ENCODE measurements at regions not wholly inside any gene's neighbourhood (a gene's known extent, or its start where the extent isn't known, plus 50 kb on each side); places are given as distances from the start of the nearest gene placed in this dataset.
A peak's percentile ranks its signal among the peaks of the same experiment; 100 is the strongest.
"Not testable (repeated sequence)": the region's sequence is repeated elsewhere in the genome, so short reads cannot be mapped to it uniquely, and the experiment has no call there.

DNA sequence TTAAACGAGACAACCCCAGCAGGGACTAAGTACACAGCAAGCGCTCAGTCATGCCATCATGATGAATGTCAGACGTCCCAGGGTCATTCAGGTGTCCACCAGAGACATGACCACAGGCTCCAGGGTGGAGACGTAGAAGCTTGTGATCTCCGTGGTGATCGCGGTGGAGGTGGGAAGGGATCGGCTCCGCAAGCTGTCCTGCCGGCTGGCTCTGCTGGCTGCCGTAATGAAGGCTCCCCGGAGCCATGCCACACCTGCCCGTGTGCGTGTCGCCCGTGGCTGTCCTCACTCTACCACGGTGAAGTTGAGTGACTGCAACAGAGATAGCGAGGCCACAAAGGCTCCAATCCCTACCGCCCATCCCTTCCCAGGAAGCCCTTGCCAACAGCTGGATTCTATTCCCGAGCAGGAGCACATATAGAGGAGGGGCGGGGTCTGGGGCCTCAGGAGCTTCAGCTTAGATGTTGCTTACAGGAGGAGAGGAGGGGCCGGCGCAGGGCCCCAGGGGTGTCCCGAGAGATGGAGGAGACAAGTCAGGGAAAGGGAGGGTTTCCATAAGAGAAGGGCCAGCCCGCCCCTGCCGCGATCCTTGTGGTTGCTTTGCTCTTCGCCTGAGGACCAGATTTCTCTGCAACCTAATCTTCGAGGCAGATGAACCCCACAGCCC is 332.6 kb upstream of the SFSWAP start:
- DNase-seq (ENCODE audit: low spot score), result no peak

DNA sequence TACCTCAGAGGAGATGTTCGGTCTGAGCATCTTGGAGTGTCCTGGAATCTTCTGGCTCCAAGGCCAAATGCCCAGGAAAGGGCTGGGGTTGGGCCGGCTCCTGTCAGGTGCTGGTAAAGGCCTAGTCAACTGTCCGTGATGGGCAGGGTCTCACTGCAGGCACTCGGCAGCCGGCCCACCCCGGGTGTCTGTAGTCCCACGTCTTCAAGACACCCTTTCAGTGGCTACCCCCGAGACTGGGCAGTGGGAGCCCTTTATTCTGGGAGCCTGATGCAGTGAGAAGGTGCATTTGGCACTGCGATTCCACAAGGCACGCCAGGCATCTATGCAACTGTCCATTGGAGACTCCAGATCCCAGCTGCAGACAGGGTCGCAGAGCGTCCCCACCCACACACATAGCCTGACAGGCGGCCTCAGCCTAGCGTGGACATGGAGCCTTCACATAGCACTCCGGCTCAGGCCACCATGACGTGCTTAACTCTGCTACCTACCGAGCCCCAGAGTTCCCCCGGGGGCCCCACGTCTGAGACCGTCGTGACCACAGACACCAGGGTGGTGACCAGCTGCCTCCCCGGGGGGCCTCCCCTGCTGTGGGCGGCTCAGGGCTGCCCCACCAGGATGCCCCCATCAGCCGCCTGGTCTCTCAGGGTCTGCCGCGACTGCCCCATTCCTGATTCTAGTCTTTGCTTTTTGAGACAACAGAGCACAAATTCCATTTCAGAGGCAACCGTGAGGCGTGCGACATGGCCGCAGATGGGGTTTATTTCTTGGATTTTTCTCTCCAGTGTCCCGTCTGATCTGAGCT is 331.8 kb upstream of the SFSWAP start:
- DNase-seq (ENCODE audit: low spot score), result no peak

DNA sequence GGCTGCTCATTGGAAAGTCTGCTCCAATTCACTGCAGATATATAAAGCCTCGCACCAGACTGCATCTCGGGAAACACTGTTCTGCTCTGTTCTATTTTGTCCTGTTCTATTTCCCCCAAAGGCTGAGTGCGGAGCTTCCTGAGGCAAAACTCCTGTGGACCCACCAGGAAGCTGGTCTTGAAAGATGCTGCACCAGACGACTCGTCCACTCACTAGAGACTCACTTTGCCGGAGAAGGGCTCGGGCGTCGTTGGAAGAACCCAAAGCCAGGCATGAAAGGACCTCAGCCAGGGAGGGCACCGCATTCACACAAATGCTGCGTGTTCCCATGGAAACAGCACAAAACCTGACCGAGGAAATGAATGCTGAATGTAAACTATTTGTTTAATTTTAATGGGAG is 331.2 kb upstream of the SFSWAP start:
- DNase-seq (ENCODE audit: low spot score), result no peak

DNA sequence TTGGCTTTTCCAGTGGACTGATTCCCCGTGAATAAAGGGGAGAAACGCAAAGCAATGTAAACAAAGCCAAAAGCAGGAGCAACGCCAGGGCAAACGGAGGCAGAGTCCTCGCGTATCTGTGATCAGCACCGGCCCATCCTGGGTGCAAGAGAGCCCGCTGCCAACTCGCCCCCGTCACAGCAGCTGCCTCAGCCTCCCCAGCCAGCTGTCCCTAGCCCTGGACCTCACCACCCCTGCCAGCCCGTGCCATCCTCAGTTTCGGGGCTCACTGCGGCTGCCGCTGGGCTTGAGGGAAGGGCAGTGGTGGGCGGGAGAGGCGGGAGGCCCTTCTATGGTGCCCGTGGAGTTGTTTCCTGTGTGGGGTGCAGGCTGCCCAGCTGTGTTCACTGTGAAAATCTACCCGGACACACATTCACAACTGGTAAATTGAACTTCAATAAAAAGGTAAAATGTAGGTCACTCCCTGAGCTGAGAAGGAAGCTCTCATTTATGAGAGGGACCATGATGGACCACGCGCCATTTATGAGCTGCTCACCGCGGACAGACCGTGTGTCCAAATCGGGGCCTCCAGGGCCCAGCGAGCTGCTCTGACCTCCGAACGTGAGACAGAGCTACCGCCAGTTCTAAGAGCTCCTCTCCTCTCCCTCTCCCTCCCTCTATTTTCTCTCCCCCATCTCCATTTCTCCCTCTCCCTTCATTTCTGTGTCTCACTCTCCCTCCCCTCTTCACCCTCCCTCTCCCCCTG is 330.5 kb upstream of the SFSWAP start:
- DNase-seq (ENCODE audit: low spot score), result no peak

DNA sequence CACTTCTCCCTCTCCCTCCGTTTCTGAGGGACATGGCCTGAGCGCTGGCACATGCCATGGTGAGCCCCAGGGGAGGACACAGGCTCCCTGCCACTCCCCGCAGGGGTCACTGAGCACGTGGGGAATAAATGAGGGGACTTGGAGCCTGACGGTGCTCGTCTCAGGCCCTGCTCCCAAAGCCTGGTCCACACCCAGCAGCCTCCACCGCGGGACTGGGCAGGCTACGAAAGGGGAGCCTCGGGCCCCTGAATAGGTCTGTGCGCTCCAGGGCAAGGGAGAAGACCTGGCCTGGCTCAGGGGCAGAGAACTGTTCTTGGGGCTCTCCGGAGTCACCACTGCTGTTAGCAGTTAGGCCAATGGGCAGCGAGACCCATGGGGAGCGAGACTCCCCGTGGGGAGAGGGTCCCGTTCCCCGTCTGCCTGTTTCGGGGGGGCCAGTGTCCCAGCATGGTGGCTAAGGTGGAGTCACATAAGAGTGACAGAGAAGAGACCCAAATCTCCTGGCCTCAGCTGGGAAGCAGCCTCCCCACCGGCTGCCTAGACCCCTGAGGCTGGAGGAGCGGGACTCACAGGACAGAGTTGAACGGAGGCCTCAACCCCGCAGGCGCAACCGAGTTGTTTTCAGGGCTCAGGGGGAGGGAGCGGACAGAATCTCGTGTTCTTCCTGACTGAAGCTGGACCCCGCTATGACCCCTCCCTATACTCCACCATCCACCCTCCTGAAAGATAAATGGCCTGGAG is 329.8 kb upstream of the SFSWAP start:
- DNase-seq (ENCODE audit: low spot score), result no peak

DNA sequence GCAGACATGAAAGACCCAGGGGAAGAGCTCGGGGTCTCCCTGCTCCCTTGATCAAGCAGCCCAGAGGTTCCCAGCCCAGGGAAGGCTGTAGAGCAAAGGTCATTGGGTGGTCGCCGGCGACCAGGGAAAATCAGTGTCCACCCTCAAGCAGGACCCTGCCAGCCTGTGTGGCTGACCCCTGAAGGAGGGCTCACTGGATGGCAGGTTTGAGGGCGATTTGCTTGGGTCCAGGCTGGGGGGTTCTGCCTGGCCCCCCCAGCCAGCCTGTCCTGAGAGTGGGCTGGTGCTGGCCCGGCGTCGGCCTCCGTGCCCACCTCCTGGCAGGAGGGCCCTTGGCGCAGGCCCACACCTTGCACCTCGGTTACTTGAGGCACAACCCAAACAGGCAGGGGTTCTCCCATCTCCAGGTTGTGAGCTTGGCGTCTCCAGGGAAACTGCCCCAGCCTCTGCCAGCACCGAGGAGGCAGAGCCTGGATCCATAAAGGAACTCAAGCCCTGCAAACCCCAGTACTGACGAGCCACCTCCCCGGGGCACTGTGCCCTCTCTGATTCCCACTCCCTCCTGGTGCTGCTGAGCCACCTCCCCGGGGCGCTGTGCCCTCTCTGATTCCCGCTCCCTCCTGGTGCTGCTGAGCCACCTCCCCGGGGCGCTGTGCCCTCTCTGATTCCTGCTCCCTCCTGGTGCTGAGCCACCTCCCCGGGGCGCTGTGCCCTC is 329.0 kb upstream of the SFSWAP start:
- DNase-seq (ENCODE audit: low spot score), result no peak

DNA sequence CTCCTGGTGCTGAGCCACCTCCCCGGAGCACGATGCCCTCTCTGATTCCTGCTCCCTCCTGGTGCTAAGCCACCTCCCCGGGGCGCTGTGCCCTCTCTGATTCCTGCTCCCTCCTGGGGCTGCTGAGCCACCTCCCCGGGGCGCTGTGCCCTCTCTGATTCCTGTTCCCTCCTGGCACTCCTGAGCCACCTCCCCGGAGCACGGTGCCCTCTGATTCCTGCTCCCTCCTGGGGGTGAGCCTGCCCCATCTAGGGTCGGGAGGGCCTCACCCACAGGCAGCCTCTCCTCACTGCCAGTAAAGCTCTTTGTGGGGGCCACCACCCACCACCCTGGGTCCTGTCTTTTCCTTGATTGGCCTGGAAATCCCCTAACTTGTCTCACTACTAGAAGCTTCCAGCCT is 327.6 kb upstream of the SFSWAP start:
- no peak for DNase-seq (ENCODE audit: low spot score)

DNA sequence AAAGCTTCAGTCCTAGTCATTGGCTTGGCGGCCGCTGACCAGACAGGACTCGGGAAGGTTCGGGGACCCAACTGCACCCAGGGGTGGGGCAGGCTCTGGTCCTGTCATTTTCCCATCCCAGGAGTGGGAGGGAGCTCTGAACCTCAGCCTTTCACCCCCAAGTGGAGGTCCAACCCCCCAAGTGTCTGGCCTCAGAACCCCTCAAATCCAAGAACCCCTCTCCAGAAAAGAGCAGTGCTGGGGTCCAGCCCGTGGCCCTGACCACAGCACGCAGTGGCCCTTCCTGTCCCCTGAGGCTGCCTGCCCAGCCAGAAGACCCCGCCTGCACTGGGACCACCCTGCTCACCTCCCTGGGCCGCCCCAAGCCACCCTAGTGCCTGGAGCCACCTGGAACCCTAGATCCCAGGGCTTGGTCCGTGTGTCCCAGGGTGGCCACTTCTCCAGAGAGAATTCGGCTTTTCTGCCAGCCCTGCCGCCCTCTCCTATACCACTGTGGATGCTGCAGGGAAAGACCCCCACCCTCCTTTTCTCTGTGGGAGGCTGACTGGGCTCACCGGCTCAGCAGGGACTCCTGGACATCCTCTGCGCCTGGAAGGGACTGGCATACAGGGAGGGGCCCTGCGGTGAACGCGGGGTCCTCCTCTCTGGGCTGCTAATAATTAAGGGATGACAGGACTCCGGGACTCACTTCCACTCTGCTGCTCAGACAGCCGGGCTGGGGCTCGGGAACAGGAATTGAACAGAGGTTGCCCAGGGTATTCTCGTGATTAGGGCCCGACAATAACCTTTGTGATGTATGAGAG is 326.9 kb upstream of the SFSWAP start:
- DNase-seq (ENCODE audit: low spot score), result no peak

DNA sequence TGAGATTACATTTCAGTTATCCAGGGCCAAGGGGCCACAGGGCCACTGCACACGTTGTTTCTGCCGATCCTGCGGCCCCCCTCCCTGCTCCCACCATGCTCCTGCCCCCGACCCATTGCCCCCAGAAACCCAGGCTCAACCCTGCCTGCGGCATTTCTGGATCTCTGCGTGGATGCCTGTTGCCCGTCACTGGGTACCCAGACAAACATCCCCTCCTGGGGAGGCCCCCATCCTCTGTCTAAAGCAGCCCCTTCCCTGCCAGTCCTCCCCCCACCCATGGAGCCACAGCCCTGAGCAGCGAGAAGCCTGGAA is 326.4 kb upstream of the SFSWAP start:
- no peak for DNase-seq (ENCODE audit: low spot score)

DNA sequence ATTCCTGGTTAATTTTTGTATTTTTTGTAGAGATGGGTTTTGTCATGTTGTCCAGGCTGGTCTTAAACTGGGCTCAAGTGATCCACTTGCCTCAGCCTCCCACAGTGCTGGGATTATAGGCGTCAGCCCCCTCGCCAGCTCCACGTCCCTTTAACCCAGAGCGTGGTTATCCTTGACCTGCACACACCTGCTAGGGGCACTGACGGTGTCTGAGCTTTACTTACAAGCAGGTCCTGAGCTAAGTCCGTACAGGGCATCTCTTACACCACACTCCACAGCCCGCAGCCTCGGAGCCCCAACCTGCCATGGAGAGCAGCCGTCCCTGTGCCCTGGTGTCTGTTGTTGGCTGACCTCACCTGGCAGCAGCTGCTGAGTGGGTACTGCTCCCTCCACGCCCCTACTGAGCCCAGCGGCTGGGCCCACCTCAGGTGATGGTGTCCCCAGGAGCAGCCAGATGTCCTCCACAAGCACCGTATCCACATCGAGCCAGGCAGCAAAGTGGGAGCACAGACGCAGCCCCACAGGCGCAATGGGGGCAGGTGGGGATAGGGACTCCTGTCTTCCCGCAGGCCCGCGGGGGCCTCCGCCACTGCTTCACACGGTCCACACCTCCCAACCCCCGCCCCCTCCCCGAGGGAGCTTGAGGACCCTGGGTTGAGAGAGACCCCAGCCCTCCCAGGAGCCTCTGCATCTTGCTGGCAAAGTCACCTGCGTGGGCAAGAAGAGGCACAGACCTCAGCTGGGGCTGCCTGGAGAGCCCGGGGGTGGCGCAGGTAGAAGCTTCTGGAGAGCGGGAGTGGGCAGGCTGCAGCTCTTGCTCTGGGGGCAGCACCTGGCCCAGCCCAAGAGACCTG is 325.4 kb upstream of the SFSWAP start:
- no peak for DNase-seq (ENCODE audit: low spot score)

DNA sequence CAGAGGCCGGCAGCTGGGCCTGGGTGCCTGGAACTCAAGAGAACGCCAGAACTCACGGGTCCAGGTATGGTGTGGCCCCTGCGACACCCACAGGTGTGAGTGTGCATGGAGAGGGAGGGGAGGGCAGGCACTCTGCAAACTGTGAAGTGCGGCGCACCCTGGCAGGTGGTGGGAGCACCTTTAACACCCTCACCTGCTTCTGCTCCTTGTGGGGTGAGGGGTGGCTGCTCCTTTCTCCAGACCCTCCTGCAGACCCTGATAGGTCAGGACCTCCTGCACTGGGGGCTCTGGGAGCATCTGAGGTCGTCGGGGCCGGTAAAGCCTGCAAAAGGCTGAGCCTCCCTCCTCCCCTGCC is 324.7 kb upstream of the SFSWAP start:
- no peak for DNase-seq (ENCODE audit: low spot score)

DNA sequence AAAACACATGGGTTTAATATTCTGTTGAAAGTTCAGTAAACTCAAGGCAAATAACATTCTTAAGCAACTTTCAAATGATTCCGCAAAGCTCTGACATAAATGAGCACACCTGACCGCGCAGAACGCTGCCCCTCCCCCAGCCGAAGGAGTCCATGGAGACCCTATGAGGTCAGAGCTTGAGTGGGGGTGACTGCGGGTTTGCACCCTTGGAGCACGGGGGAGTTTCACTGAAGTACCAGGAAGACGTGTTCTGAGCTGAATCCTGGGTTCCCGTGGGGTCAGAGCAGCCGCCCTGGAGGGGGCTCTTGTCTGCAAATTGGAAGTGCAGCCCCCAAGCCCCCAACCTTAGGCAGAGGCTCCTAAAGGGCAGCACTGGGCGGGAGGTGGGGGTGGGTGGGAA is 324.1 kb upstream of the SFSWAP start:
- DNase-seq (ENCODE audit: low spot score), result no peak

DNA sequence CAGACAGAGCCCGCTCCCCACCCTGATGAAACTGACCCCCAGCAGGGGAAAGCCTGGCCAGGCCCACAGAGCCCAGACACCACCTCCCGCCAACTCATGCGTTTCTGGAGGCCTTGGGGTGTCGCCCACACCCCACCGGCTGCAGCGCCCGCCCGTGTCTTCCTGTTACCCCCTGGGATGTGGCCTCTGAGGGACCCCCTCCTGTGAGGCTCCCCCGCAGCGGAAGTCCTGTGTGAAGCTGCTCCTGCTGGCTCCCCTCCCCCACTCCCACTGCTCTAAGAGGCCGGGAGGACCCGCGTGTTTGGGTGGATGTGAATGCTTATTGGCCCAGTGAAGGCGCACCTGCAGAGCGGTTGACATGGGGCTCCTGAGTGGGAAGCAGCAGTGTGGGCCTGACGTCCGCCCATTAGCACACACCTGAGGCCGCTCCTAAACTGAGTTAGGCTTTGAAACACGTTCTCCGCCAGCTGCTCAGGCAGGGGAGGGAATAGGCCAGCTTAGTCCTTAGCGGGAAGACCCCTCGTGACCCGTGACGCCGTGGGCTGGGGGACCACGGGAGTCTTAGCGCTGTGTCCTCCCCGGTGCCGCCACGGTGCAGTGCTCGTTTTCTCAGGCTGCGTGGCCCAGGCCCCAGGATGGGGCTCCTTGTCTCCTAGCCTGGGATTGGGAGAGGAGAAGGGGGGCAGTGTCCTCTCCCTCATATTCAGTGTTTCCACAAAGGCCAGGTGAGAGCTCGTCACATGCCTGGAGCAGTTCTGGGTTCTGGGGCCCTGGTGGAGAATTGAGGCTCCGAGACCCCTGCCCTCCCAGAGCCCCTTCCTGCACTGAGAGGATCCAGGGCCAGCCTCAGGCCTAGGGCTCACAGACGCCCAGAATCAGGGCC is 323.4 kb upstream of the SFSWAP start:
- DNase-seq (ENCODE audit: low spot score), result no peak

DNA sequence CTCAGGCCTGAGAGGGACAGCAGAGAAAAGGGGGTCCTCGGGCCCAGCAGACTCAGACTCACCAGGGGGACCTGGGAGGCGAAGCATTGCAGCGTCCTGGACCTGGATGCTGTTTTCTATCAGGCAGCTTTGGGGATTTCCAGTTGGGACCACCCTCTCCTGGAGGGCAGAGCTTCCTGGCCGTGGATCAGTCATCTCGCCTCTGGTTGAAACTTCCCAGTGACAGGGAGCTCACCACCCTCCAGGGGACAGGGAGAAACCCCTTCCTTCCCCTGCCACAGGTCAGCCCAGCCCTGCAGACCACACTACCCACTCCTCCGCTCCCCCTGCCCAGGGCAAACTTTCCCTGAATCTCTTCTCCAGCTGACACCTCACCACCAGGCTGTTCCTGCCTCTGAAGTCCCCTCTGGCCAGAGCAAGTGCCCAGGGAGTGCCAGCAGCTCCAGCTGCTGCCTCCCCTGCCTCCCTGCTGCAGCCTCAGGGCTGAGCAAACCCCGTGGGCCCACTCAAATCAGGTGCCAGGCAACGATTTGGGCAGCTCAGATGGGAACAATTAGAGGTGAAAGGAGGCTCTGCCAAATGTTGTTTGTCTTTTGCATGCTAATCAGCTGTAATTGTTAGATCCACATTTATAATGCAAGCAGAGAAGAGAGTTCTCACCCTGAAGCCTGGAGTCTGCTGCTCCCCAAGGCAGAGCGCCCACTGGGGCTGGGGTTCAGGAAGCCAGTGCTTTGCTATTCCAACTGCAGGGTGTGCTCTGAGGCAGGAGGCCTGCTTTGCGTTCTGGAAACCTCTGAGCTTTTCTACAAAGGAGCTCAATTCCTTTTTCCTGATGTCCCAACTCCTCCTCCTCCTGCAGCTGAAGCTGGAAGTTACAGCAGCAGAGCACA is 322.5 kb upstream of the SFSWAP start:
- not testable (repeated sequence) for DNase-seq (ENCODE audit: low spot score)

DNA sequence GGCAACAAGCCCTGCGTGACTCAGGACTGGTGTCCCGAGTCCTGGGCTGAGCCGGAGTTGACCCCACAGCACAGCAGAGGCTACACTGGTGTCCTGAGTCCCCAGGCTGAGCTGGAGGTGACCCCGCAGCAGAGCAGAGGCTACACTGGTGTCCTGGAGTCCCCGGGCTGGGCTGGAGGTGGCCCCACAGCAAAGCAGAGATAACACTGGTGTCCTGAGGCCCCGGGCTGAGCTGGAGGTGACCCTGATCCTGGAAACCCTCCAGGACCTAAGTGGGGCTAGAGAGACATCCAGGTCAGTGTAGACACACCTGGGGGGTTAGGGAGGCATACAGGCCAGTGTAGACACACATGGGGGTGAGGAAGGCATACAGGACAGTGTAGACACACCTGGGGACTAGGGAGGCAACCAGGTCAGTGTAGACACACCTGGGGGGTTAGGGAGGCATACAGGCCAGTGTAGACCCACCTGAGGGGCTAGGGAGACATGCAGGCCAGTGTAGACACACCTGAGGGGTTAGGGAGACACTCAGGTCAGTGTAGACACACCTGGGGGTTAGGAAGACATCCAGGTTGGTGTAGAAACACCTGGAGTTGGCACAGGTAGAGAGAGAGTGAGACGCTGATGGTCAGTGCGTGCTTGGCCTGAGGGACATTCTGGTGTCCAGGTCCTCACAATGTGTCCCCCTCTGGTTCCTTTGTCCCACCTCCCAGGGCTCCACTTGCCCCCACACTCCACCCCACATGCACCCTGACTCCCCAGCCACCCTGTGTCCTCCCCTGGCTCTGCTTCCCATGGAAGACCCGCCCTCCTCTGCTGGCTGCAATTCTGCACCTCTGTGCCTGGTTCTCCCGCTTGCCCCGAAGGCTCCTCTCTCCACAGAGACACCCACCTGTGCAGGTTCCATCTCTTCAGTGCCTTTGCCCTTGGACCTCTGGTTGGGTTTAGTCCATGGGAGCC is 321.6 kb upstream of the SFSWAP start:
- no peak for DNase-seq (ENCODE audit: low spot score)

DNA sequence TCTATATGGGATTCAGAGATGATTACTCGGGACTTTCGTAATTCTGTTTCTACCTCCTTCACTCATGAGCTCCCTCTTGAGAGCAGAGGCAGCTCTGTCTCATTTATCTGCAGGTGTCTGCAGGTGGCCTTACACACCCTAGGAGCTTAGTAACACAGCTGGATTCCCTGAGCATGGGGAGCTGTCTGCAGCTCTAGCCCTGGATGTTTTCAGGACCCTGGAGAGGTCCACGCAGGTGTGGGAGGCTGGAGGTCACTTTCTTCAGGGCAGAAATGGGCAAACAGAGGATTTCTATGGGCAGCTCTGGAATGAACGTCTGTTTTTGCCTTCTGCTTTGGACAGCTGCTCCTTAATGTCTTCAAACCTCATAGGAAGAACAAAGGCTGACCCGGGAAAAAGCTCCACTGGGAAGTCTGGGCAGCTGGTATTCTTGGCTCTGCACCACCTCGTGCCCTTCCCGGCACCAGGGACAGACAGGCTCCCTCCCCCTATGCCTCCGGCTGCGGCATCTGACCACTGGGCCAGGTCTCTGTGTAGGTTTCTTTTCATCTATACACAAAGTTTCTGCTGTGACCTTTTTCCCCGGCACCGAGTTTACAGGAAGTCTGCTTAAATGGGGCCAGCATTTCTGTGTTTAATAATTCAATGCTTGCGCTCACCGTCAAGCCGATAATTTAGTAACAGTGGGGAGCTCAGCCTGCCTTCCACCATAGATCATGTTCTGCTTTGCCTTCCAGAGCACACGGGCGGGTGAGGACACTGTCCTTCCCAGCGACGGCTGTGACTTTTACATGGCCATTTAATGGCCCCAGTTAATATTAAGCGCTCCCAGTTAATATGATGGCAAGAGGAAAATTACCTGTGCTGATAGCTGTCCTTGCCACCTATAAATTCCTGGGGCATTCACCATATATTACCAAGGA is 320.2 kb upstream of the SFSWAP start:
- peak; percentile 7 for DNase-seq (ENCODE audit: low spot score)

Data from COLO829 (cell line).